ENCODE measurements at regions not wholly inside any gene's neighbourhood (a gene's known extent, or its start where the extent isn't known, plus 50 kb on each side); places are given as distances from the start of the nearest gene placed in this dataset.

DNA sequence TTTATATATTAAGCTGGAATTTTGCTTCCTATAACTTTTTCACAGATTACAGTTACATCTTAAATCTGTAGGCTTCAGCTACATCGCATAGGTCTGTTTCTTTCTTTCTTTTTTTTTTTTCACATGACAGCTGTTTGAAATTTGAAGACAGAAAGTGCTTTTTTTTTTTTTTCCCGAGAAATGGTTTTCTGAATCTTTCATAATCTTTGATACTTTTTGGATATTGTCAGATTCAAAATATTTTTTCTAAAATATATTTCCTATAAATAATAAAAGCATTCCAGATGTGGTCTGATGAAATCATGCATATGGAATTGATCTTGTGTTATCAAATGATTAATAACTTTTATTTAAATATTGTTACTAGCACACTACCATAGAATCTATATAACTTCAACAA lies 212.2 kb downstream of the TAF11L14 start:
- TF ChIP-seq EZH2 (IDR thresholded peaks at IDR 0.05; ENCODE audit: insufficient read depth, poor library complexity, severe bottlenecking) (no peak), EZH2phosphoT487 (IDR thresholded peaks at IDR 0.05; ENCODE audit: insufficient read depth, low read depth) (no peak)
